Liver (tissue), 8 donors: ENCODE measurements at regions not wholly inside any gene's neighbourhood (a gene's known extent, or its start where the extent isn't known, plus 50 kb on each side); places are given as distances from the start of the nearest gene placed in this dataset.

Experiments used
- DNase-seq: peaks from one replicate; pipeline ENCODE4 v3.0.0-alpha.2; 2017; ENCODE audit warnings: low spot score
- H3K27ac ChIP-seq, 2 donors: one replicate each; pipeline ENCODE4 v1.7.0; 2013; ENCODE audit warnings: inconsistent platforms in 2 of 2, low read length in 2 of 2, control low read depth in 1 of 2, low read depth in 1 of 2, mild to moderate bottlenecking in 1 of 2
- H3K27me3 ChIP-seq, 4 donors: one replicate each; pipeline versions ENCODE4 v1.6.1 to v1.7.0; 2013; ENCODE audit warnings: low read length in 3 of 4, inconsistent platforms in 1 of 4, mild to moderate bottlenecking in 1 of 4, moderate library complexity in 1 of 4; ENCODE audit not compliant: control insufficient read depth in 4 of 4, insufficient read depth in 4 of 4
- H3K36me3 ChIP-seq, 4 donors: one replicate each; pipeline versions ENCODE4 v1.6.1 to v1.7.0; 2013; ENCODE audit warnings: low read length in 3 of 4, mild to moderate bottlenecking in 3 of 4, low read depth in 1 of 4, moderate library complexity in 1 of 4; ENCODE audit not compliant: control insufficient read depth in 4 of 4, insufficient read depth in 3 of 4
- H3K4me1 ChIP-seq, 4 donors: one replicate each; pipeline versions ENCODE4 v1.6.1 to v1.7.0; 2013; ENCODE audit warnings: low read length in 3 of 4, mild to moderate bottlenecking in 3 of 4, moderate library complexity in 1 of 4; ENCODE audit not compliant: control insufficient read depth in 4 of 4, insufficient read depth in 4 of 4
- H3K4me3 ChIP-seq, 3 donors: one replicate each; pipeline versions ENCODE4 v1.6.1 to v1.7.0; 2013; ENCODE audit warnings: low read length in 3 of 3, control low read depth in 1 of 3, low read depth in 1 of 3, mild to moderate bottlenecking in 1 of 3
- H3K9ac ChIP-seq, 2 donors: one replicate each; pipeline ENCODE4 v1.7.0; 2013; ENCODE audit warnings: low read length in 2 of 2, mild to moderate bottlenecking in 2 of 2, moderate library complexity in 2 of 2, control low read depth in 1 of 2, low read depth in 1 of 2
- H3K9me3 ChIP-seq, 4 donors: one replicate each; pipeline versions ENCODE4 v1.6.1 to v1.7.0; 2013; ENCODE audit warnings: low read length in 3 of 4; ENCODE audit not compliant: control insufficient read depth in 4 of 4
- ATF3 ChIP-seq: IDR thresholded peaks from 2 replicates; pipeline ENCODE4 v1.6.1; 2016; ENCODE audit warnings: antibody characterized with exemption
- CTCF ChIP-seq: fragments of 150-350 bp; IDR thresholded peaks from 2 replicates; pipeline ENCODE4 v1.5.1; 2017; ENCODE audit warnings: improper control_type of control experiment, low read depth, low read length; ENCODE audit not compliant: missing input control
- FOXA1 ChIP-seq: IDR thresholded peaks from 2 replicates; pipeline ENCODE4 v1.6.1; 2016; ENCODE audit warnings: antibody characterized with exemption
- FOXA2 ChIP-seq: IDR thresholded peaks from 2 replicates; pipeline ENCODE4 v1.6.1; 2016; ENCODE audit warnings: antibody characterized with exemption
- GABPA ChIP-seq, 2 donors: IDR thresholded peaks in 1 of 2; conservative IDR thresholded peaks in 1 of 2; 2 replicates each; pipeline ENCODE4 v1.6.1; 2016; ENCODE audit warnings: antibody characterized with exemption in 2 of 2, mild to moderate bottlenecking in 1 of 2, moderate library complexity in 1 of 2
- HNF4A ChIP-seq, 2 donors: conservative IDR thresholded peaks; 2 replicates each; pipeline ENCODE4 v1.6.1; 2016; ENCODE audit warnings: antibody characterized with exemption in 2 of 2, mild to moderate bottlenecking in 2 of 2
- HNF4G ChIP-seq: IDR thresholded peaks from 2 replicates; pipeline ENCODE4 v1.6.1; 2016; ENCODE audit warnings: antibody characterized with exemption
- MAX ChIP-seq: IDR thresholded peaks from 2 replicates; pipeline ENCODE4 v1.6.1; 2016; ENCODE audit warnings: antibody characterized with exemption
- NR2F2 ChIP-seq: IDR thresholded peaks from 2 replicates; pipeline ENCODE4 v1.6.1; 2016; ENCODE audit warnings: antibody characterized with exemption
- RAD21 ChIP-seq, 2 donors: IDR thresholded peaks; 2 replicates each; pipeline ENCODE4 v1.6.1; 2016; ENCODE audit warnings: antibody characterized with exemption in 2 of 2, mild to moderate bottlenecking in 2 of 2
- RXRA ChIP-seq, 2 donors: IDR thresholded peaks; 2 replicates each; pipeline ENCODE4 v1.6.1; 2017 to 2018; ENCODE audit warnings: antibody characterized with exemption in 2 of 2, mild to moderate bottlenecking in 1 of 2
- SP1 ChIP-seq: IDR thresholded peaks from 2 replicates; pipeline ENCODE4 v1.6.1; 2018; ENCODE audit warnings: antibody characterized with exemption, mild to moderate bottlenecking
- ZBTB33 ChIP-seq: IDR thresholded peaks from 2 replicates; pipeline ENCODE4 v1.6.1; 2016; ENCODE audit warnings: antibody characterized with exemption
- WGBS: extraction: QIAGEN DNeasy Blood & Tissue Kit; methylation state at CpG from one replicate; pipeline ENCODE4 v1.1.7; 2013; 5-methylcytosine and 5-hydroxymethylcytosine counted together
- donor health status: healthy.
- donor health status: healthy.
- donor health status: healthy.
- donor health status: healthy.
- donor health status: healthy.

- TF ChIP-seq ZBTB33: no peak
- no peak for TF ChIP-seq MAX
- no peak for TF ChIP-seq FOXA1
- no peak for TF ChIP-seq NR2F2
- no peak for TF ChIP-seq RXRA (IDR thresholded peaks at IDR 0.05)
- no peak for TF ChIP-seq HNF4A (conservative IDR thresholded peaks at IDR 0.05)
- no peak for TF ChIP-seq FOXA2
- TF ChIP-seq HNF4G: no peak
- no peak for TF ChIP-seq GABPA (IDR thresholded peaks at IDR 0.05 in 1 of 2, conservative IDR thresholded peaks at IDR 0.05 in 1 of 2)
- no peak for TF ChIP-seq CTCF
- DNase-seq: no peak
These were observed 1515.7 kb upstream of the TENM3 start for GRCh38 chr4:180727478-180727877.

GRCh38 chr4:180734753-180735432 lies 1508.3 kb upstream of the TENM3 start:
- no peak for TF ChIP-seq SP1
- TF ChIP-seq MAX: no peak
- TF ChIP-seq FOXA2: no peak
- TF ChIP-seq NR2F2: no peak
- no peak for TF ChIP-seq HNF4A (conservative IDR thresholded peaks at IDR 0.05)
- TF ChIP-seq HNF4G: no peak
- no peak for TF ChIP-seq FOXA1
- TF ChIP-seq ATF3: no peak
- no peak for TF ChIP-seq GABPA (IDR thresholded peaks at IDR 0.05 in 1 of 2, conservative IDR thresholded peaks at IDR 0.05 in 1 of 2)
- TF ChIP-seq CTCF: no peak
- TF ChIP-seq RAD21 (IDR thresholded peaks at IDR 0.05): no peak
- no peak for TF ChIP-seq RXRA (IDR thresholded peaks at IDR 0.05)
- no peaks in the 10 kb centered on the region for H3K4me1 ChIP-seq
- H3K36me3 ChIP-seq: no peaks in the 10 kb centered on the region
- H3K9me3 ChIP-seq: peaks cover 0 to 2% (median 1%) of the 10 kb centered on the region in 4 donors
- WGBS: 68% methylated on average over 7 of the region's 7 CpGs
- no peak for DNase-seq
- H3K9ac ChIP-seq: no peak overlapping the region
- no peak overlapping the region for H3K4me3 ChIP-seq
- no peak overlapping the region for H3K27ac ChIP-seq
- H3K27me3 ChIP-seq: no peaks in the 10 kb centered on the region

More at GRCh38 chr4:180727478-180727877, 1515.7 kb upstream of the TENM3 start:
- no peaks in the 10 kb centered on the region for H3K36me3 ChIP-seq
- no peaks in the 10 kb centered on the region for H3K27me3 ChIP-seq
- H3K27ac ChIP-seq: no peak overlapping the region
- no peaks in the 10 kb centered on the region for H3K4me1 ChIP-seq
- no peak overlapping the region for H3K9ac ChIP-seq
- no peak overlapping the region for H3K4me3 ChIP-seq
- no peaks in the 10 kb centered on the region for H3K9me3 ChIP-seq
- WGBS: 72% methylated on average over 3 of the region's 3 CpGs
